GM23248 (cell line): ENCODE measurements at regions not wholly inside any gene's neighbourhood (a gene's known extent, or its start where the extent isn't known, plus 50 kb on each side); places are given as distances from the start of the nearest gene placed in this dataset.
"Not testable (repeated sequence)": the region's sequence is repeated elsewhere in the genome, so short reads cannot be mapped to it uniquely, and the experiment has no call there.

Source experiments
- DNase-seq: peaks from one replicate; pipeline ENCODE4 v3.0.0-alpha.2; 2015
- H2AFZ ChIP-seq: fragments of 200-600 bp; sonication (generic); 2 replicates; pipeline ENCODE4 v1.6.1; 2016; ENCODE audit warnings: antibody characterized with exemption
- H3F3A ChIP-seq: fragments of 200-600 bp; sonication (generic); 2 replicates; pipeline ENCODE4 v1.6.1; 2016; ENCODE audit warnings: mild to moderate bottlenecking, antibody characterized with exemption, mixed run types; ENCODE audit not compliant: insufficient read depth
- H3K27ac ChIP-seq: fragments of 200-600 bp; sonication (generic); 2 replicates; pipeline ENCODE4 v1.5.1; 2016; ENCODE audit warnings: mild to moderate bottlenecking
- H3K27me3 ChIP-seq: fragments of 200-600 bp; sonication (generic); replicated peaks from 2 replicates; pipeline ENCODE4 v1.6.1; 2016; ENCODE audit warnings: mild to moderate bottlenecking; ENCODE audit not compliant: insufficient read depth
- H3K36me3 ChIP-seq: fragments of 200-600 bp; sonication (generic); 2 replicates; pipeline ENCODE4 v1.6.1; 2016; ENCODE audit warnings: low read depth, mild to moderate bottlenecking
- H3K4me1 ChIP-seq: fragments of 200-600 bp; sonication (generic); 2 replicates; pipeline ENCODE4 v1.6.1; 2016; ENCODE audit warnings: mild to moderate bottlenecking; ENCODE audit not compliant: insufficient read depth
- H3K4me2 ChIP-seq: fragments of 200-600 bp; sonication (generic); one replicate; pipeline ENCODE4 v1.6.1; 2016; ENCODE audit warnings: mild to moderate bottlenecking; ENCODE audit not compliant: unreplicated experiment
- H3K4me3 ChIP-seq: fragments of 200-600 bp; sonication (generic); 2 replicates; pipeline ENCODE4 v1.5.1; 2016; ENCODE audit warnings: mild to moderate bottlenecking
- H3K79me2 ChIP-seq: fragments of 200-600 bp; sonication (generic); 2 replicates; pipeline ENCODE4 v1.6.1; 2016; ENCODE audit warnings: mild to moderate bottlenecking; ENCODE audit not compliant: insufficient read depth
- H3K9ac ChIP-seq: fragments of 200-600 bp; sonication (generic); 2 replicates; pipeline ENCODE4 v1.6.1; 2016; ENCODE audit warnings: mild to moderate bottlenecking
- H3K9me2 ChIP-seq: fragments of 200-600 bp; sonication (generic); 2 replicates; pipeline ENCODE4 v1.6.1; 2016; ENCODE audit warnings: mixed run types, mild to moderate bottlenecking, moderate library complexity; ENCODE audit not compliant: insufficient read depth
- H3K9me3 ChIP-seq: fragments of 200-600 bp; sonication (generic); one replicate; pipeline ENCODE4 v1.6.1; 2017; ENCODE audit warnings: low read depth
- H4K20me1 ChIP-seq: fragments of 200-600 bp; sonication (generic); 2 replicates; pipeline ENCODE4 v1.6.0; 2016; ENCODE audit not compliant: insufficient read depth
- EZH2 ChIP-seq: fragments of 200-600 bp; sonication (generic); IDR thresholded peaks from 2 replicates; pipeline ENCODE4 v1.6.1; 2018; ENCODE audit warnings: antibody characterized with exemption, mild to moderate bottlenecking; ENCODE audit not compliant: insufficient read depth, poor library complexity, severe bottlenecking
- EZH2phosphoT487 ChIP-seq: fragments of 200-600 bp; sonication (generic); IDR thresholded peaks from 2 replicates; pipeline ENCODE4 v1.6.1; 2018; ENCODE audit warnings: antibody characterized with exemption, moderate library complexity, mild to moderate bottlenecking, low read depth; ENCODE audit not compliant: insufficient read depth
- WGBS, 2 experiments: methylation state at CpG; one replicate each; pipeline ENCODE4 v1.1.6; 2015 to 2017; ENCODE audit warnings: low lambda C conversion rate in 2 of 2, low coverage in 1 of 2; ENCODE audit errors: missing lambda C conversion rate in 2 of 2; 5-methylcytosine and 5-hydroxymethylcytosine counted together
- in situ Hi-C: fragments of 300-500 bp; cut with MboI; formaldehyde crosslinking; loops from 2 replicates; pipeline ENCODE4 v1.15.0; 2020

DNA sequence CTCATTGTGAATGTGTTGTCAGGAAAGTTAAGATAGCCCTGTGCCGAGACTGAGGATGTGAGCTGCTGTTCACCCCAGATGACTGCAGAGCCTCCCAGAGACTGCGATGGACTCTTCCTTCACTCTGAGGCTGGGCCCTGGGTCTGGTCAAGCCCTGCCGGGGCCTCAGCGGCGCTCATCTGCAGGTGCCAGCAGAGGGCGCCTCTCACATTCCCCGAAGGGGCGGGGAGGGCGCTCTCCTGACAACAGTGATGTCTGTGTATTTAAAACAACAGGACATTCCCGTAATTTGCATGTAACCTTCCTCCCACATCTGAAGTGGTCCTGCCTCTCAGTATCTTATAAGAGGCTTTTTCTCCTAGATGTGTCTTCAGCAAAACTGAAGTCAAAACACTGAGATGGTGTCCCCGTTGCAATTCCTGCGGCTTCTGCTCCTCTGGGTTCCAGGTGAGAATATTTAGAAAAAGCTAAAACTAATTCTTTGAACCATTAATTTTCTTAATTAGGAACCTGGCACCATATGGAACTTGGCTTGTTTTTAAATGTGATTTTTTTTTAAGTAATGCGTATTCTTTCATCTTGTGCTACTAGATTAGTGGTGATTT lies 1377.9 kb downstream of the RPIA start:
- 22 to 25% methylated on average over 13 of the region's 13 CpGs for WGBS, 2 experiments
- no peaks in the 10 kb centered on the region for H3K36me3 ChIP-seq
- TF ChIP-seq EZH2 (no peak), EZH2phosphoT487 (no peak)
- no peak overlapping the region for H3K9ac ChIP-seq
- no peaks in the 10 kb centered on the region for H3K79me2 ChIP-seq
- in situ Hi-C loops: no loop called here
- no peaks in the 10 kb centered on the region for H3K4me1 ChIP-seq
- H3K9me2 ChIP-seq: no peaks in the 10 kb centered on the region
- DNase-seq: peak; percentile 66
- H2AFZ ChIP-seq: no peak overlapping the region
- H3F3A ChIP-seq: no peaks in the 10 kb centered on the region
- no peak overlapping the region for H3K4me2 ChIP-seq
- H3K27ac ChIP-seq: no peak overlapping the region
- H3K27me3 ChIP-seq: 0 out of 2 replicates have a peak, but pooled peaks cover 2% of the 10 kb centered on the region
- H4K20me1 ChIP-seq: no peaks in the 10 kb centered on the region
- H3K9me3 ChIP-seq: no peaks in the 10 kb centered on the region
- no peak overlapping the region for H3K4me3 ChIP-seq

DNA sequence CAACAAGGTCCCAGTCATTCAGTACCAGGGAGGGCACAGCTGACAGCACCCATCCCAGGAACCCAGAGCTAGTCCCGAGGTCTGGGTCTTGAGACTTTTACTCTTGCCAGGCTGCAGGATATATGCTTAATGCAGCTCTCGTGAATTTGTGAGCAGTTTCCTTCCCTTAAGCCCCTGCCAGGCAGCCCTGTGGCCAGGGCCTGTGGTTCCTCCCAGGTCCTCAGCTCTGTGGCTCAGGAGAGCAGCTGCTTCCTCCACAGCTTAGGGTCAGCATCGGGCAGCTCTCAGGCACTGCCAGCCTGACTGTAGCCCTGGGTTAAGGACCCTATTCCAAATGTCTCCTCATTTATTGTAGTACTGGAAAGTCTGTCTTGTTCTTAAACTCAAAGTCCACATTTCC lies 1384.8 kb downstream of the RPIA start:
- Histone ChIP-seq H3K9ac (no peak overlapping the region), H2AFZ (no peak overlapping the region), H3K9me3 (no peaks in the 10 kb centered on the region), H4K20me1 (no peaks in the 10 kb centered on the region), H3K9me2 (no peaks in the 10 kb centered on the region), H3K79me2 (no peaks in the 10 kb centered on the region), H3K27ac (no peak overlapping the region), H3K36me3 (no peaks in the 10 kb centered on the region), H3K4me1 (no peaks in the 10 kb centered on the region), H3K27me3 (no peaks in the 10 kb centered on the region), H3K4me3 (no peak overlapping the region), H3K4me2 (no peak overlapping the region), H3F3A (no peaks in the 10 kb centered on the region)
- TF ChIP-seq EZH2: no peak
- no peak for TF ChIP-seq EZH2phosphoT487
- 0 to 2% methylated on average over 3 of the region's 3 CpGs for WGBS, 2 experiments
- DNase-seq: no peak
- in situ Hi-C loops: no loop called here

- no peak for DNase-seq
- Histone ChIP-seq H2AFZ (no peak overlapping the region), H3K4me3 (no peak overlapping the region), H3K9ac (no peak overlapping the region), H4K20me1 (no peaks in the 10 kb centered on the region), H3K27me3 (no peaks in the 10 kb centered on the region), H3K9me2 (no peaks in the 10 kb centered on the region), H3K4me1 (no peaks in the 10 kb centered on the region), H3K4me2 (no peak overlapping the region), H3K79me2 (no peaks in the 10 kb centered on the region), H3F3A (no peaks in the 10 kb centered on the region), H3K36me3 (no peaks in the 10 kb centered on the region), H3K27ac (no peak overlapping the region), H3K9me3 (no peaks in the 10 kb centered on the region)
- 8 to 10% methylated on average over 2 of the region's 2 CpGs for WGBS, 2 experiments
- in situ Hi-C loops: no loop called here
- TF ChIP-seq EZH2phosphoT487 (no peak), EZH2 (no peak)
Measured at GRCh38 chr2:90077948-90078347, 1386.5 kb downstream of the RPIA start.

DNA sequence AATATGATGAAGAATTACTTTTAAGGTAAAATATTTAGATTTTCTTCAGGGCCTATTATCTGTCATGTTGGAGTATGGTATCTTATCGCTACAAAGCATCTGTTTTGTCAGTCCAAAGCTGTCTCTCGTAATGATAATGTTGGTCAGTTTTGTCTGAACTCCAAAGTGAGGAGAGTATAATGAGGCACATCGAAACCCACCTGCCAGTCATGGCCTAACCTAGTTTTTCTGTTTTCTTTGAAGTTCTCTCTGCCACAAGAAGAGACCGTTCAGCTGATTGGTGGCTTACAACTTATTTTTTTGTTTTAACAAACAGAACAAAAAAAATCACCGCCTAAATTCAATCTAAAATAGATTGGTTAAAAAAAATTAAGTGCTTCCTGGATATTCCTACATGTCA lies 1387.9 kb downstream of the RPIA start:
- TF ChIP-seq EZH2phosphoT487 (no peak), EZH2 (no peak)
- DNase-seq: no peak
- no peaks in the 10 kb centered on the region for H3K36me3 ChIP-seq
- H3K4me2 ChIP-seq: no peak overlapping the region
- no peaks in the 10 kb centered on the region for H3K4me1 ChIP-seq
- H3K27ac ChIP-seq: no peak overlapping the region
- no peaks in the 10 kb centered on the region for H3K27me3 ChIP-seq
- in situ Hi-C loops: no loop called here
- no peaks in the 10 kb centered on the region for H4K20me1 ChIP-seq
- no peaks in the 10 kb centered on the region for H3K9me3 ChIP-seq
- H3F3A ChIP-seq: no peaks in the 10 kb centered on the region
- no peaks in the 10 kb centered on the region for H3K9me2 ChIP-seq
- H3K79me2 ChIP-seq: no peaks in the 10 kb centered on the region
- no peak overlapping the region for H3K9ac ChIP-seq
- no peak overlapping the region for H2AFZ ChIP-seq
- WGBS, 2 experiments: 17 to 21% methylated on average over 5 of the region's 5 CpGs
- no peak overlapping the region for H3K4me3 ChIP-seq

- H3K4me2 ChIP-seq, H3K27me3 ChIP-seq, H4K20me1 ChIP-seq, H3K9ac ChIP-seq, H3K27ac ChIP-seq, H3K79me2 ChIP-seq, H2AFZ ChIP-seq, H3K9me3 ChIP-seq, H3K4me3 ChIP-seq, in situ Hi-C loops, H3K4me1 ChIP-seq, H3K9me2 ChIP-seq, H3K36me3 ChIP-seq, H3F3A ChIP-seq: not testable (repeated sequence)
- 0% methylated on average over 2 of the region's 2 CpGs for WGBS, 2 experiments
- DNase-seq: peak; percentile 11
Measured at GRCh38 chr2:90087792-90088191, 1396.3 kb downstream of the RPIA start.

DNA sequence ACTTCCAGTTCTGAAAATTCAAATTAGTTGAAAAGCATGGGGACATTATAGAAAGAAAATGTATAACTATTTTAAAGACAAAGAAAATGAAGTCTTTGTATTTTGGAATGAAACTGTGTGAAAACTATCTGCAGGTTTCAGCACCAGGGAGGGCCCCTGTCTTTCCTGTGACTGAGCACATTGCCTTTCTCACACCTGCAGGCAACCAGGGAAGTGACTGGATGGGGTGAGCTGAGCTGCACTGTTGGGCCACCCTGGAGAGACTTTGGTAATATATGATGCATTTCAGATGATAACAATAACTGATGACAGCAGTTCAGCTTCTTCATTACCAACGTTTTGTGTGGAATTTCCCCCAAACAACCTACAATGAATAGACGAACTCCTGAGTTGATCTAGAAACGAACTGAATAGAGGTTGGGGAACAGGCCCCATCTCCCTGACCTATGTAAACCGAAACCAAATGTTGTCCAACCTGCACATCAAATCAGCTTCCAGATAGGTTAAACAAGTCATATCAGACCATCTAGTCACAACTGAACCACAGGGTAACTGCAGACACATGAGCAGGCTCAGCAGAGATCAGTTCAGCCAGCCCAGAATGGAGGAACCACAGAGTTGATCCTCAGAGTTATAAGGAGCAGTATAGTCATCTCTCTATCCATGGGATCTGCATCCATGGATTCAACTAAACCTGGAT lies 1402.2 kb downstream of the RPIA start:
- H3K27me3 ChIP-seq, H3F3A ChIP-seq, H3K79me2 ChIP-seq, H3K4me3 ChIP-seq, H3K9me2 ChIP-seq, in situ Hi-C loops, DNase-seq, H2AFZ ChIP-seq, H3K9ac ChIP-seq, H3K4me2 ChIP-seq, H3K9me3 ChIP-seq, H3K36me3 ChIP-seq, H3K4me1 ChIP-seq, H4K20me1 ChIP-seq, H3K27ac ChIP-seq: not testable (repeated sequence)
- WGBS, 2 experiments: 0 to 7% methylated on average over 2 to 3 of the region's 4 CpGs

GRCh38 chr2:90097617-90098016 lies 1406.1 kb downstream of the RPIA start:
- DNase-seq, H3K36me3 ChIP-seq, H3K4me2 ChIP-seq, H3K9me3 ChIP-seq, H4K20me1 ChIP-seq, H3K9me2 ChIP-seq, in situ Hi-C loops, H3K9ac ChIP-seq, H3K79me2 ChIP-seq, H3K4me3 ChIP-seq, H3K27me3 ChIP-seq, H2AFZ ChIP-seq, H3K4me1 ChIP-seq, H3K27ac ChIP-seq, H3F3A ChIP-seq: not testable (repeated sequence)
- WGBS, 2 experiments: 2 to 6% methylated on average over 3 to 4 of the region's 4 CpGs
